HG02884 (cell line): ENCODE measurements at regions not wholly inside any gene's neighbourhood (a gene's known extent, or its start where the extent isn't known, plus 50 kb on each side); places are given as distances from the start of the nearest gene placed in this dataset.

Experiments
- ATAC-seq: cut with Tn5 transposase; IDR thresholded peaks from one replicate; pipeline ENCODE4 v1.9.1; 2021; ENCODE audit warnings: mild to moderate bottlenecking, moderate library complexity; ENCODE audit not compliant: unreplicated experiment

GRCh38 chr2:164039270-164039669, 303.5 kb upstream of the FIGN start:
- no peak for ATAC-seq

GRCh38 chr2:164032995-164033394, 297.2 kb upstream of the FIGN start:
- no peak for ATAC-seq

GRCh38 chr2:164030623-164031022, 294.8 kb upstream of the FIGN start:
- no peak for ATAC-seq

- ATAC-seq = no peak
Measured at GRCh38 chr2:164028814-164029534, 293.2 kb upstream of the FIGN start.

GRCh38 chr2:164024396-164024795, 288.6 kb upstream of the FIGN start:
- no peak for ATAC-seq

- no peak for ATAC-seq
Measured at GRCh38 chr2:164023896-164024295, 288.1 kb upstream of the FIGN start.

GRCh38 chr2:164015328-164016123, 279.7 kb upstream of the FIGN start:
- peak; percentile 97 for ATAC-seq

GRCh38 chr2:164014791-164015190, 279.0 kb upstream of the FIGN start:
- no peak for ATAC-seq

GRCh38 chr2:164014068-164014731, 278.4 kb upstream of the FIGN start:
- ATAC-seq = no peak

GRCh38 chr2:164012581-164012980, 276.8 kb upstream of the FIGN start:
- no peak for ATAC-seq

GRCh38 chr2:164009756-164010337, 274.0 kb upstream of the FIGN start:
- no peak for ATAC-seq

- ATAC-seq = no peak
Measured at GRCh38 chr2:164008752-164009151, 272.9 kb upstream of the FIGN start.

- ATAC-seq = no peak
Measured at GRCh38 chr2:164006704-164007103, 270.9 kb upstream of the FIGN start.

GRCh38 chr2:164000176-164000575, 264.4 kb upstream of the FIGN start:
- ATAC-seq = no peak

GRCh38 chr2:163997466-163997865, 261.7 kb upstream of the FIGN start:
- ATAC-seq = no peak

- no peak for ATAC-seq
Measured at GRCh38 chr2:163990541-163990940, 254.7 kb upstream of the FIGN start.

GRCh38 chr2:163990101-163990500, 254.3 kb upstream of the FIGN start:
- no peak for ATAC-seq

GRCh38 chr2:163987175-163987940, 251.6 kb upstream of the FIGN start:
- no peak for ATAC-seq

- ATAC-seq = no peak
Measured at GRCh38 chr2:163984986-163985385, 249.2 kb upstream of the FIGN start.

- ATAC-seq = no peak
Measured at GRCh38 chr2:163983911-163984310, 248.1 kb upstream of the FIGN start.

GRCh38 chr2:163982938-163983337, 247.1 kb upstream of the FIGN start:
- ATAC-seq = no peak
